ENCODE measurements at regions not wholly inside any gene's neighbourhood (a gene's known extent, or its start where the extent isn't known, plus 50 kb on each side); places are given as distances from the start of the nearest gene placed in this dataset.

DNA sequence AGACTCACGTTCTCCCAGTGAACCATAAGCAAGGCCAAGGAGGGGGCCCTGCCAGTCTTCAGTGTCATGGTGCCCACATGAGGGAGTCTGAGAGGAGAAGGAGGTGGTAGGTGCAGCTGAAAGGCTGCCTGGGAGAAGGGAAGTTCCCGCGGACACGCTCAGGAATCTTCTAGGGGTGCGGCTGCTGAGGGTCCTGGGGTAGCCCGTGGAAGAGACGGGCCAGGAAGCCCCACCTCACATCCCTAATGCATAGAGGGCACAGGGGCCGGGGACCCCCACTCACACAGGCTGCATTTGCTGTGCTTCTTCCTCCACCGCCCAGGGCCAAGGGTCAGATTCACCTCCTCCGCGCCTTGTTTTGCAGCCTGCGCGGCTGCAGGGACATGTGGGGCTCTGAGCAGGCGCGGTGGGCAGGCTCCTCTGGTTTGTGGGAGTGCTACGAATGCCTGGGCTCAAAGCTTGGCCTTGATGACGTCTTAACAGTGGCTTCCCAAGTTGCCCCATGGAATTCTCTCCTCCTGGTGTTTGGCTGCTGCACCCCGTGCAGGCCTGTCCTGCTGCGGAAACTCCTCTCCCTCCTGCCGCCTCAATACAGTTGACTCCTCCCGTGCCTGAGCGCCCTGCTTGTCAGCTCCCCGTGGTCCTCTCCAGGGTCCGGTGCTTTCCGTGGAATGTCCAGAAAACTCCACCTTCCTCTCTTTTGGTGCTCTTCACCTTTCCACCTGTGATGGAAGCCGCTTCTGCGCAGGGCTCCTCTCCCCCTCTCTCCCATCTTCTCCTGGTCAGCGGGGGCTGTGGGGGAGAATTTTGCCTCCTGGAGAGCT, 95.7 kb downstream of the VAPA start:
- DNase-seq (ENCODE audit: low read depth) = no peak

DNA sequence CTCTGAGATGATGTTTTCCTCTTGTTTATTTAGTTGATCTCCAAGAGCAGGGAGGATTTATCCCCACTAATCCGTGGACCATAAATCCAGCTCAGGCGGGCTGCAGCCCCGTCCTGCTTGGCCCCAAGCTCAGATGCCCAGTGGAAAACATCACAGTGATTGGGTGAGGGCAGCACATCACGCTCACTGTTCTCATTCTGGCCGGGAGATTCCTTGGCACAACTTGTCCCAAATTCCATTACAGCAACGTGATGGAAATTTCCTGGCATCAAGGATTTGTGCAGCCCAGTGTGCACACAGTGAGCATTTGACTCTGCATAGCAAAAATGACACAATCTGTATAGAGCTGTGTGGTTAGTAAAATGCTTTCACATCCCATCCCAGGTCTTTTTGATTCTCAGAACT, 96.8 kb downstream of the VAPA start:
- DNase-seq (ENCODE audit: low read depth) = peak; percentile 97

DNA sequence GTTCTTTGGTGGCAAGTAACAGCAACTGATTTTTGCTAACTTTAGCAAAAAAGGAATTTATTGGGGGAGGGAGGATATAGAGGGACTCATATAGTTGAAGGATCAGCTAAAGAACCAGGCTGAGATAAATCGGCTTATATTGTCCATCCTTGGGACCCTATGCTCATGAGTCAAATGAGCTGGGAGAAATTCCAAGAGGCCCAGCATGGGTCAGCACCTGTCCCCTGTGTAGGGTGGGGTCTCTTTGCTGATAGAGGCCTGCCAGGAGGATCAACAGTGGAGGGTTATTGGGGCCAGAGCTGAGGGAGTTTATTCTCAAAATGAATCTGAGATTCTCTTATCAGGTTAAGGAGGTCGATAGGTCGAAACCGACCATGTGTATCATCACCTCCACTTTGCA, 97.2 kb downstream of the VAPA start:
- DNase-seq (ENCODE audit: low read depth) = no peak

DNA sequence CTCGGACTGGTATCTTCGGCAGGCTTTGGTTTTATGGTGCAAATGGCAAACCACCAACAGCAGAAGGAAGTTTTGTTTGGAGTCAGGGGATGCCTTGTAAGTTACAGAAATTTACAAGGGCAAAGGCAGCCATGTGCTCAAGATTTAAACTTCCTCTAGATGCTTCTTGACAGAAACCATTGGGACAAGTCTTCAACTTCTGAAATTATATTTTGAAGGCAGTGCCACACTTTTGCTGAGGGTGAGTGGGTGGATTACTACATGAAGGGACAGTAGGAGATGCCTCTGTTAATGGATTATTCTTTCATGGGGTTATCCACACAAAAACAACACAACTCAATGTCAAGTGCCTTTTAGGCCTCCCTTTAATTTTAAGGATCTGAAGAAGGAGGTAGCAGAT, 97.9 kb downstream of the VAPA start:
- no peak for DNase-seq (ENCODE audit: low read depth)

DNA sequence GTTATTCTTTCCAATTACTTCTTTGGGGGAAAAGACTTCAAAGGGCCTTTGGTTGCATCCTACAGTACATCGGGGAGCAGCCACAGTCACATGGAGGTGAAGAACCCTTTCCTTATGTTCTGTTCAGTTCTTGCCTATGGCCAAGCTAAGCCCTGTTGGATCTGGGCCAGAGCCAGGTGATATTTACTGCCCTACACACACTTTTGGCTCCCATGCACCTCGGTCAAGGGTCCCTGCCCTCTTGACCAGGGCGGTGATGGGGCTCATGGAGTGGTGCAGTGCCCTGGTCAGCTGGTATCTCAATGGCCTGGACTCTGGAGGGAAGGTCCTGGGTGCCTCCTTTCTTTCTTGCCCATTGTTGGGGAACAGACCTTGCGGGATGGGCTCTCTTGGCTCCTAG, 98.7 kb downstream of the VAPA start:
- no peak for DNase-seq (ENCODE audit: low read depth)

DNA sequence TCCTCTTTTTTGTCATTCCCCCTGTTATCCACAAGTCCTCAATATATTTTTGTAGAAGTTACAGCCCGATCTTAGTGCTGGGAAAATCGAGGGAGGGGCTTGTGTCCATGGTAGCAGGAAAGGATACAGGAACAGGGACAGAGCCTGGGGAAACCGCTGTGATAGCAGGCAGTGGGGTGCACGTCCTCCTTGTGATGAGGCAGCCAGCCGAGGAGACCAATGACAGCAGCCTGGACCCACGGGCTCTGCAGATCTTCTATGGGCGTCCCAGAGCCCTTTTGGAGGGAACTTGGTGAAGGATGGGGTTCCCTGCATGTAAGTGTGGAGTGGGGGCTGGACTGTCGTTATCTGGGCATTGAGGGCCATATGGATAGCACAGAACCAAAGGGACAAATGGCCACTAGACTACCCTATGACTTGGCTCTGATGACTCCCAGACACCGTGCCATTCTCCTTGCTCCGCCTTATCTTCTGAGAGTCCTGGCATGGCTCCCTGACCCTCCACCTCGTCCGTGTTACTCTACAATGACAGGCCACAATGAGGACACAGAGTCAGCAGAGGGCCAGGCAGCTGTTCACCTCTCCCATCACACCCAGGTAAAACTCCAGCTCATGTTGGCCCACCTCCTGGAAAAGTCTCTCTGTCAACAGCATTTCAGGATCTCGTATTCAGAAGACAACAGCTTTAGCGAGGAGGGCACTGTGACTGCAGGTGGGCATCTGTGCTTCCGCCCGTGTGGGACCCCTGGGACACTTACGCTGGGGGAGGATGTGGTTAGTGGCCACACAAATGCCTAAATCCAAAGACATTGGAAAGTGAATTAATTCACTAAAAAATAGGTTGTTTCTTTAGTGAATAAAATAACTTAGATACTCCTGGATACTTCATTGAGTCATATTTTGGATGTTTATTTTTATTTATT, 100.1 kb downstream of the VAPA start:
- DNase-seq (ENCODE audit: low read depth) = no peak

DNA sequence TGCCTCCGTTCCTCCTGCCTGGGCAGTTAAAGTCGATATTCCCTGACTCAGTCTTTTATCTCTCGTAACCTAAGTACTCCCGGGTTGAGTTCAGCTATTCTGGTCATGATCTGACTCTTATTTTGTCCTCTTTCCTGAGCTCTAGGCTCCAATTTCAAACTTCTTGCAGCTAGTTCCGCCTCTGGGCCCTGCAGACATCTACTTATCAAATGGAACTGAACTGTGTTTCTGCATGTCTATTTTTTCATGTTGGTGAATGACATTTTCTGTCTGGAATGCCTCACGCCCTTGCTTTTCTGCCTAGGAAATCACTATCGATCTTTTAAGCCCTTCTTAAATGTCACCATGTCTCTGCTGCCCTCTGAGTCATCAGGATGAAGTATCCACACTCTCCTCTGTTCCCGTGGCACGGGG, 101.5 kb downstream of the VAPA start:
- no peak for DNase-seq (ENCODE audit: low read depth)

DNA sequence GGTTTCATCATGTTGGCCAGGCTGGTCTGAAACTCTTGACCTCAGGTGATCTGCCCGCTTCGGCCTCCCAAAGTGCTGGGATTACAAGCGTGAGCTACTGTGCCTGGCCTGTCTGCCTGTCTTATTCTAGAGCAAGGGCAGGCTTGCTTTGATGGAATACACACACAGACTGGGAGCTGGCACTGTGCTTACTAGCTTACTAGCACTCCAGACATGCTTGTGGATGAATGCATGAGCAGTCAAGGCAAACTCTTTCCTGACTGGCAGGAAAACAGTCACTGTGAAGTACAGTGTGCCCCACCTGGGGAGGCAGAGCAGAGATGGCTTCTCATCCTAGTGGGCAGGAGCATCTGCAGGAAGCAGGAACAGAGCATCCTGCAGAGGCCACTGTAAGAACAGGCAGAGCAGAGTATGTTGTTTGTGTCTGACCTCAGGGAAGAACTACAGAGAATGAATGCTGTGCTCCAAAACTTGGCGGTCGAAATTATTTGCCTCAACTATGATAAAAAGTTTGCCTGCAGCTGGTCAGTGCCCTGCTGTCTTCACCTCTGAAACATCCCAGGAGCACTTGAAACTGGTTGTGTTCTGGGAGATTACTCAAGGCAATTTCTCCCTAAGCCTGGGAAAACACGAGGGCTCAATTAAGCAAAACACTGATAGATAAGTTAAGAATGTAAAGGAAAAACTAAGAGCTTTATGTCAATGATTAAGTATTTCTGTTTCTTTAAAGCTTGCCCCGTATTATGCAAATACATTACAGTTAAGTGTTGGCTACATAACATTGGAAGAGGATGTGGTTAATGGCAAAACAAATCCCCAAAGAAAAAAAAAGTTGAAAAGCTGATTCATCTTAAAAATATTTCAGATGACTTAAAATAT, 102.4 kb downstream of the VAPA start:
- peak; percentile 96 for DNase-seq (ENCODE audit: low read depth)

DNA sequence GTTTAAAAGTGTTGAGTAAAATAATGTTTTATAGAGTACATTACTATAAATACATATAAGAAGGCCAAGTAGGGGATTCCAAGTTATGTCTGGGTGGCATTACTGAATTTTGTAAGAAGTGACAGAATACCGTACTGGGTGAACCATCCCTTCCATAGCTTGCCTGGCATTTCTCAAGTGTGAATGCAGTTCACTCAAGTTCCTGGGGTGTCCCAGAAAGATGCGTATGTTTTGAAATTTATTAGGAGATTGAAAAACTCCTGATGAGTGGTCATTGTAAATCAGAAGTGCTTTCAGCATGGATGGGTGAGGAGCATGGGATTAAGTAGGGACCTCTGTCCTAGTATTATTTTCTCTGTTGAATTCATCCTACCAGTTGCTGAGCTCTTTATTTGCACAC, 103.2 kb downstream of the VAPA start:
- DNase-seq (ENCODE audit: low read depth) = no peak

DNA sequence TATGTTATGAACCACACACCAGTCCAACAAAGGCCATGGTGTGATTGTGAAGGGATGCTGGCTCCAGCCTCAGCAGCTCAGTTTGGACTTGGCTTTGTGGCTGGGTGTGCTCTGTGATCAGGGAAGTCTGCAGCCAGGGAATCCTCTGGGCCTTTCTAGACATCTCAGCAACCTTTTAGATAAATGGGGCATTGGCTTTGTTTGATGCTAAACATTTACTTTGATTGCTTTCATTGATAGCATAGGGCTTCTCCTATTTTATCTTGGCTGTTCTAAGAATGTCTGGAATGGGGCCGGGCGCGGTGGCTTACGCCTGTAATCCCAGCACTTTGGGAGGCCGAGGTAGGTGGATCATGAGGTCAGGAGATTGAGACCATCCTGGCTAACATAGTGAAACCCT, 104.5 kb downstream of the VAPA start:
- no peak for DNase-seq (ENCODE audit: low read depth)

DNA sequence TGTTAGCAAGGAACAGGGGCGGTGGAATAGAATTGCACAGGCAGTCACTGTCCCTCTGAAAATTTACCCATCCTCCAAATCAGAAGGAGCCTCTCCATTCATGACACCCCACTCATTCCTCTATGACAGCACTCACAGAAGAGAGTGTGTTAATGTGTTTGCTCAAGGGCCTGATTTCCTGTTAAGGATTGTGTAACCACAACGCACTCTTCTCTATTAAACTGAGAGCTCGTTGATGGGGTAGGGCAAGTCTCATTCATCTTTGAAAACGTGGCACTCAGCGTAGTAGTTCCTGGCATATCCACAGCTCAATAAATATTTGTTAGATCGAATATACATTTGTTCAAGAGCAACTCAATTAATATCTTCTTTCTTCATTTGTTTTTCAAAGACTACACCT, 106.4 kb downstream of the VAPA start:
- no peak for DNase-seq (ENCODE audit: low read depth)

DNA sequence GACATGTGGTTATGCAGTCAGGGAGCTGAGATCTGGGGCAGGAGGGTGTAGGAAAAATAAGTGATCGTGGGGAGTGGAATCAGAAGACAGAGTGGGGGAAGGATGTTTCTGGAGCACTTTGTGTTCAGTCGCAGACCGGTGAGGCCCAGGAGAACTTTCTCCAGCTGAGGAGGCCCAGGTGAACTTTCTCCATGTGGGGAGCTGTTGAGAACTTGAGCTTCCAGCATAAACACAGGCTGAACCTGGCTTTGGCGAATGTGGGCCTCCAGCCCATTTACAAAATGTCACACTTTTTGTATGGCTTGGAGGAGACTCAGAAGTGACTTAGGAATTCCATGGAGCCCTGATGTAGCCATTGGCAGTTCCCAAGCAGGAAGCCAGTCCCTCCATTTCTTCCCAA, 108.5 kb downstream of the VAPA start:
- DNase-seq (ENCODE audit: low read depth) = no peak

DNA sequence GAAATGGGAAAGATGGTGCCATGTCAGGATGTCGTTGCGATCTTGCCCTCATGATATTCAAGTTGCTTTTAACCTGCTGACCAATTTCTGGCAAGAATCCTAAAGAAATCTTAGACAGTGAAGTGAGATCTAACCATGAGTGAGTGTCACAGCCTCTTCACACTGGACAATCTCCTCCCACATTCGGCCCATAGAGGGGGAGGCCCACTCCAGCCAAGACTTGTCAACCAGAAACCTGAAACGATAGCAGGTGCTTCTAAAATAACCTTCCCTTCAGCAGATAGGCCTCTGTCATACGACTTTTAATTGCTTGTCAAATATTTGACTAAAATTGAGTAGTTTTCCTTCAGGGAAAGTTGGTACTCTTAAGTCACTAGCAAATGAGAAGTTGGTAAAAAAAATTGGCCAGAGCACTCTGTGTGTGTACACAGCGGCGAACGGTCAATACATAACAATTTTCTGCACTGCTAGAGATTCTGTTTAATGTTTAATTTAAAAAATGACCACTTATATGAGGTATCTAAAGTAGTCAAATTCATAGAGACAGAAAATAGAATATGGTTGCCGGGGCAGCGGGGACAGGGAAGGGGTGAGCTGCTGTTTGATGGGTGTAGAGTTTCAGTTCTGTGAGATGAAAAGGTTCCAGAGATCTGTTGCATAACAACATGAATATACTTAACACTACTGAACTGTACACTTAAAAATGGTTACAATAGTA, 110.2 kb downstream of the VAPA start:
- DNase-seq (ENCODE audit: low read depth) = no peak

DNA sequence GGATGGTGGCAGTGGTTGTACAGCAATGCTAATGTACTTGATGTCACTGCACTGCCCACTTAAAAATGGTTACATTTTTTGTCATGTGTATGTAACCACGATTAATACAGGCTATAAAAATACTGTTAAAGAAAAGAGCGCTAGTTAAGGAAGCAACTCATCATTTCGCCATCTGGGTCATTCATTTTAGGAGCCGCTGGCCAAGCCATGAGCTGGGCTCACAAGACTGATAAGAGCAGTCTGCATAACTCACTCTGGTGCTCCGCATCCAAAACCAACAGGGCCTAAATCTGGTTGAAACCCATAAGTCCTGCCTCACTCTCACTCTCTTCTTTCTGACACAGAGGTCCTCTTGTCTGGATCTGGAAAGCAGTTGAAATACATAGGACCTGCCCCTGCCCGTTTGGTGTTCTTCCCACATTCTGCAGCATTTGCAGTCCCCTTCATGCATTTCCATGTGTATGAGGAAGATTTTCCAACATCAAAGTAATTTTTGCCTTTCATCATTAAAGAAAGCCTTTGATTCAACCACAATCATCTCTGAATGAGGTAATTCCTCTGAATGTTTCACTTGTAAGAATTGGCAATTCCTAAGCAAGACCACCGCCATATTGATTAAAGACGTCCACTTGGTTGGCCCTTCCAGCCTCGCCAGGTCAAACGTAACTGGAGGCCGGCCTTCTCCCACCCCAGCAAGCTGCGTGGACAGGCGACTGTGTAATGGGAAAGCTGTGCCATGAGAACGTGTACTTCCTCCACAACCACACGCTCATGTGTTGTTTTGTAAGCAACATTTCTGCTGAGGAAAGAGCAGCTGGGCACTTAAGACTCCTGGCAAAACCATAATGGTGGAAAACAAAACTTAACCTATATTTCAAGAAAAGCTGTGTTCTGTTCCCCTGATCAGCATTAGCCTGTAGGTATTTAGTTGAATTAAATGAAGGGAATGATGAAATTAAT, 112.2 kb downstream of the VAPA start:
- no peak for DNase-seq (ENCODE audit: low read depth)

DNA sequence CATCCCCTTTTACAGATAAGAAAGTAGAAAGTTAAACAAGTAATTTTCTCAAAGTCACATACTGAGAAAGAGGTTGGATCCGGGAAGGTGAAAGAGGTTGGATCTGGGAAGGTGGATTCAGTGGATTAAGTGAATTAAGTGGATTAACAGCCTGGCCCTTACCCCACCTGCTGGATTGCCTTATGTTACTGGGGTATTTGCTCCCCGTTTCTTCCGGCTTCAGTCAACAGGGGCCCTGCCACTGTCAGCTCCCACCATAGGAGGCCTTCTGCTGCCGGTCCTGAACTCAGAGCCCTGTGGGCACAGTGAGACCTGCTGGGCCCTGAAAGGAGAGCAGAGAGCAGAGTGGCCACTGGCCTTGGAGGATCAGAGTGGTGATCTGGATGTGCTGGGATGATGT, 113.2 kb downstream of the VAPA start:
- no peak for DNase-seq (ENCODE audit: low read depth)

DNA sequence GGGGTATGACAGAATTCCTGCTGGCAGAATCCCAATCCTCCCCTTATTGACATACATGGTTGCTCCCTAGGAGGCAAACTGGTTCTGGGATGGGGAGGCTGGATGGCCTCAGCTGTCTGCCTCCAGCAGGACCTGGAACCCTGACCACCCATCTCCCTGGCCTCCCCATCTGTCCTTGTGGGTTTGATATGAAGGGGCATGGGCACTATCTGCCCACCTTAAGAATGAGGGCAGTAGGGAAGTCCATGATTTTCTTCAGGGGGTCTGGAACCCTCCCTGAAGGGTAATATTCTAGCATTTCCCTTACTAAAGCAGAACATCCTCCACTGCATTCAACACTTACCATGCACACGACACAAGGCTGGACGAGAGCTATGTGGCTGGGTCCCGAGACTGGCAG, 113.6 kb downstream of the VAPA start:
- no peak for DNase-seq (ENCODE audit: low read depth)

DNA sequence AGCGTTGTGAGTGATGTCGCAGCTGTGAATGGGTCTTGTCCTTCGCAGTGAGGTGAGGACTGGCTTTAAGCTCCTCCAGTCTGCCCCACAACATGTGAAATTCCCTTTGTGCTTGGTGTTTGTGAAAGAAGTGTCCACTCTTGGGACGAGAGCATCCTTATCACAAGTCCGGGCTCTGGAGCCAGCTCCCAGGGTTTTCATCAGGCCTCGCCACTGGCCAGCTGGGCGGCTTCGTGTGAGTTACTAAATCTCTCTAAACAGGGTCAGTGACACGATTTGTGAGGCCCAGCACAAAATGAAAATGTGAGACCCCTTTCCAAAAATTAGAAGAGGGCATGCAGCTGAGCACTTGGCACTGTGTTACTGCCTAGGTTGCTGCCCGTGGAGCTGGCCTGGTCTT, 115.9 kb downstream of the VAPA start:
- no peak for DNase-seq (ENCODE audit: low read depth)

DNA sequence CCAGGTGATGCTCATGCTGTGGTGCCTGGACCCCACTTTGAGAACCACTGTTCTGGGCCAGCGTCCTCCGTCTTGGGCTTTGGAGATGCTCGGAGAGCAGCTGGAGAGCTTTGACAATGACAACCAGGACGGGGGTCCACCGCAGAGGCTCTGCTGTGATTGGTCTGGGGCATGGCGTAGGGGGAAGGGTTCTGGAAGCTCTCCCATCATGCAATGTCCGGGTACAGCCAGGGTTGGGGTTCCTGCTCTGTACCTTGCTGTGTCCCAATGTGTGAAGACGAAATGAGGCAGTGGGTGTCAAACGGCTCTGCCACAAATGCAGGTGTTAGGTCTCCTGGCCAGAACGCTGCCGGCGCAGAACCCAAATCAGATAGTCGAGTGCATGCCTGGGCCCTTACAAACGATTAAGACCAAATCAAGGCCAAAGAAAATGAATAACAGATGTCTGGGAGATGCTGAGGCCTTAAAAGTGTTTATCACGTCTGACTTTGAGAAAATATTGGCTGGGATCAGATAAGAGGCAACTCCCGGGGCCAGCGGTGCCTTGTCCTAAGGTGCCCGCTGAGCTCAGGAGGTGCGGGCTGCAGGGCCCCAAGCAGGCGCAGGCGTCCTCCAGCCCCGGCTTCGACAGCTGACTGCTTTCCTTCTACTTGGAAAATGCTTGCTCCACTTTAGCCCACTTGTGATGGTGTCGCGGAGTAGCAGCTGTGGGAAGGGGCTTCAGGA, 117.2 kb downstream of the VAPA start:
- no peak for DNase-seq (ENCODE audit: low read depth)

DNA sequence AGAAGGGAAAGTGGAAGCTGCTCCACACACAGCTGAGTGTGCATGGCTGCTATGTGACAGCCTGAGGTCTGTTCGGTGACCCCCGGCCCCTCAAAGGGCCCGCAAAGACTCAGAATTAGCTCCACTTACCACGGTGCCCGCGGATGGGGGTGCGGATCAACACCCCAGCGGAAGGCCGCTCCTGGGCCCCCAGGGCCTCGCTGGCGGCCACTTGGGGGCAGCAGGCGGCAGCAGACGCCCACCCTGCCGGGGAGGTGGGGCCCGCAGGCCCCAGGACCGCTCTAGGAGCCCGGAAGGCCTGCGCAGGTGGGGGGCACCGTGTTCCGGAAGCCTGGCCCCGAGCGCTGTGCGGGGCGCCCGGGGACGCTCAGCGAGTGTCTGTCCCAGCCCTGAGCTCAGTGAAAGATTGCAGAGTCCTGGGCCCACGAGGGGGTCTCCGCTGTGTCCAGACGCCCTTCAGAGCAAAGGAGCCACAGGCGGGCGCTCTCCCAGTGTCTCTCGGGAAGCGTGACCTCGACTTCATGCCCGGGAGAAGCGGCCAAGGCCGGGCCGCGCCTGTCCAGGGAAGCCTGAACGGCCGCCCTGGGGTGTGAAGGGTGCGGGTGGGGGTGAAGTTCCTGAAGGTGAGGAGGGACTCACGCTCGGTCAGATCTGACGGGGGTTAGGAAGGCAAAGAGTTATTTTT, 118.7 kb downstream of the VAPA start:
- DNase-seq (ENCODE audit: low read depth) = no peak
